HEK293T (cell line): ENCODE measurements at regions not wholly inside any gene's neighbourhood (a gene's known extent, or its start where the extent isn't known, plus 50 kb on each side); places are given as distances from the start of the nearest gene placed in this dataset.

Source experiments
- CTCF ChIA-PET: fragments of 350-600 bp; formaldehyde crosslinking; extraction: SDS; loops from one replicate; lab custom pipeline; 2021; ENCODE audit warnings: antibody characterized with exemption, inconsistent platforms; lab: Yijun Ruan, JAX
- POLR2A ChIA-PET: fragments of 350-600 bp; formaldehyde crosslinking; extraction: SDS; loops from one replicate; lab custom pipeline; 2020; ENCODE audit warnings: antibody characterized with exemption, inconsistent platforms; lab: Yijun Ruan, JAX
- DNase-seq: peaks from one replicate; pipeline ENCODE4 v3.0.0; 2012; ENCODE audit warnings: mixed read lengths; ENCODE audit errors: extremely low spot score
- ARNT ChIP-seq: fragments of 450-650 bp; IDR thresholded peaks from 2 replicates; pipeline ENCODE4 v1.6.1; 2017; ENCODE audit warnings: mild to moderate bottlenecking
- BHLHE40 ChIP-seq: fragments of 450-650 bp; IDR thresholded peaks from 2 replicates; pipeline ENCODE4 v1.6.1; 2016; ENCODE audit warnings: mild to moderate bottlenecking, moderate library complexity, borderline replicate concordance
- CTBP1 ChIP-seq: fragments of 450-650 bp; IDR thresholded peaks from 2 replicates; pipeline ENCODE4 v1.6.1; 2016; ENCODE audit warnings: borderline replicate concordance
- ELF4 ChIP-seq: fragments of 450-650 bp; IDR thresholded peaks from 2 replicates; pipeline ENCODE4 v1.6.1; 2017; ENCODE audit warnings: antibody characterized with exemption
- FOXA1 ChIP-seq: fragments of 450-650 bp; IDR thresholded peaks from 2 replicates; pipeline ENCODE4 v1.6.1; 2016; ENCODE audit warnings: mild to moderate bottlenecking
- FOXK2 ChIP-seq: fragments of 450-650 bp; IDR thresholded peaks from 2 replicates; pipeline ENCODE4 v1.6.1; 2016; ENCODE audit warnings: mild to moderate bottlenecking
- FOXM1 ChIP-seq: fragments of 450-650 bp; IDR thresholded peaks from 2 replicates; pipeline ENCODE4 v1.6.1; 2017; ENCODE audit warnings: mild to moderate bottlenecking, borderline replicate concordance
- HDGF ChIP-seq: fragments of 450-650 bp; IDR thresholded peaks from 2 replicates; pipeline ENCODE4 v1.6.1; 2017; ENCODE audit warnings: antibody characterized with exemption, borderline replicate concordance
- L3MBTL2 ChIP-seq: fragments of 450-650 bp; conservative IDR thresholded peaks from 2 replicates; pipeline ENCODE4 v1.6.1; 2016; ENCODE audit warnings: mild to moderate bottlenecking
- LEF1 ChIP-seq: fragments of 450-650 bp; IDR thresholded peaks from 2 replicates; pipeline ENCODE4 v1.6.1; 2017; ENCODE audit warnings: mild to moderate bottlenecking, borderline replicate concordance
- NFRKB ChIP-seq: fragments of 450-650 bp; IDR thresholded peaks from 2 replicates; pipeline ENCODE4 v1.6.1; 2016; ENCODE audit warnings: mild to moderate bottlenecking, moderate library complexity
- SP1 ChIP-seq: fragments of 450-650 bp; IDR thresholded peaks from 2 replicates; pipeline ENCODE4 v1.6.1; 2017
- SUZ12 ChIP-seq: fragments of 450-650 bp; IDR thresholded peaks from 2 replicates; pipeline ENCODE4 v1.6.1; 2016; ENCODE audit warnings: mild to moderate bottlenecking
- TARDBP ChIP-seq: fragments of 450-650 bp; IDR thresholded peaks from 2 replicates; pipeline ENCODE4 v1.6.1; 2016
- ZNF384 ChIP-seq: fragments of 450-650 bp; IDR thresholded peaks from 2 replicates; pipeline ENCODE4 v1.6.1; 2016
- TF ChIP-seq, protein P1 (sequence below): fragments of 450-650 bp; IDR thresholded peaks from 2 replicates; pipeline ENCODE4 v1.6.1; 2016

DNA sequence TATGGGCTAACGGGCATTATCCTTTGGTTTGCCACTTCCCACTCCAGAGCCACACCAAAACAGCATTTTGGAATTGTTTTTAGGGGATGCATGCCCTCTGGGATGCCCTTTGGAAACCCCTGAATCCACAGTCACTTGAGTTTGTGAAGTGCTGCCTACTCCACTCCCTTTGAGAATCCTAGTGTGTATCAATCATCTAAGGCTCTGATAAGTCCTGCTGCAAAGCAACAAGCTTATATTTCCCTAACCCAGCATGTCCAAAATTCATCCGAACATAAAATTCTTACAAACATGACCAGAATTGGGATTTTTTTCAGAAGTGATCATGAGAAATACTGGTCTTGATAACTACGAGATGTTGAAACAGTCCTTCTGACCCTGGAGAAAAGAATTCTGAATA is 387.9 kb downstream of the MN1 start:
- DNase-seq: no peak
- CTCF ChIA-PET: no interaction called here
- POLR2A ChIA-PET: no interaction called here
- TF ChIP-seq CTBP1 (no peak), FOXK2 (no peak), TARDBP (no peak), LEF1 (no peak), SP1 (no peak), ARNT (no peak), ZNF384 (no peak), ELF4 (no peak), BHLHE40 (no peak), SUZ12 (no peak), FOXA1 (no peak), L3MBTL2 (no peak), HDGF (no peak), FOXM1 (no peak)
- TF ChIP-seq, protein P1, sequence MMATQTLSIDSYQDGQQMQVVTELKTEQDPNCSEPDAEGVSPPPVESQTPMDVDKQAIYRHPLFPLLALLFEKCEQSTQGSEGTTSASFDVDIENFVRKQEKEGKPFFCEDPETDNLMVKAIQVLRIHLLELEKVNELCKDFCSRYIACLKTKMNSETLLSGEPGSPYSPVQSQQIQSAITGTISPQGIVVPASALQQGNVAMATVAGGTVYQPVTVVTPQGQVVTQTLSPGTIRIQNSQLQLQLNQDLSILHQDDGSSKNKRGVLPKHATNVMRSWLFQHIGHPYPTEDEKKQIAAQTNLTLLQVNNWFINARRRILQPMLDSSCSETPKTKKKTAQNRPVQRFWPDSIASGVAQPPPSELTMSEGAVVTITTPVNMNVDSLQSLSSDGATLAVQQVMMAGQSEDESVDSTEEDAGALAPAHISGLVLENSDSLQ: no peak

DNA sequence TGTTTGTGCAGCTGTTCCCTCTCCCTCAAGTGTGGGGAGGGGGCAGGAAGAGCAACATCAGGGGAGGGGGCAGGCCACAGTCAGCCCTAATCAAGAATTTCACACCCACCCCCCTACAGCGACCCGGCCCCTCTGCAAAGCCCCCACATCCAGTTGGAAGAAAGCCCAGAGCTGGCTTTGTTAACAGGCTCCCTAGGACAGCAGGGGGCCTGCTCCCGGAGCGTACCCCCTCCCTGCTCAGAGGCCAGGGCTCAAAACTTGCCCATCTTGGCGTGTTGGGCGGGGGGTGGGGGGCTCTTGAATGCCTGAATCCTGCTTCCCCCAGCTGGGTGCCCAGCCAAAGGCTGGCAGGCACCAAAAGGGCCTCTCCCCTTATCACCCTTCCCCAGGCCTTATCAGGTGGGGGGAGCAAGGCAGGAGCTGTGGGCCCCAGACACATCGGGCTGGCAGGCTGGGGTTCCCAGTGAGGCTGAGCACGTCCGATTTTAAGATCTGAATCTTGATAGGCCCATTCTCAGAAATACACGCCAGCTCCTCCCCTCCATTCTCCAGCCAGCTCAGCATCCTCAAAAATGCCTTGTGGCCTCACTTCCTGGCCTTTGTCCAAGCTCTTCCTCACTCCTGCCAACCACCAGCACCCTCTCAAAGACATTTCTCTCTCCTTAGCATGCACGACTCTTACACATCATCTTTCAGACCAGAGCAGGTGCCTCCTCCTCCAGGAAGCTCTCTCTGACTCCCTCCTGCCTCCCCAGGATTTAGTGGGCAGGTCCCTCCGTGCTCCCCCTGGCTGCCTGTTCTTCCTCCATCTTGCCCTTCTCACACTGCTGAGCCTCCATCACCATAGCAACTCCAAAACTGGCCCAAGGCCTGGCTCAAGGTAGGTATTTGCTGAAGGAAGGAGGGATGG is 384.8 kb downstream of the MN1 start:
- TF ChIP-seq HDGF (no peak), FOXM1 (no peak), SUZ12 (no peak), FOXK2 (no peak), ELF4 (no peak)
- DNase-seq: no peak
- ChIA-PET CTCF (no interaction called here), POLR2A (no interaction called here)

DNA sequence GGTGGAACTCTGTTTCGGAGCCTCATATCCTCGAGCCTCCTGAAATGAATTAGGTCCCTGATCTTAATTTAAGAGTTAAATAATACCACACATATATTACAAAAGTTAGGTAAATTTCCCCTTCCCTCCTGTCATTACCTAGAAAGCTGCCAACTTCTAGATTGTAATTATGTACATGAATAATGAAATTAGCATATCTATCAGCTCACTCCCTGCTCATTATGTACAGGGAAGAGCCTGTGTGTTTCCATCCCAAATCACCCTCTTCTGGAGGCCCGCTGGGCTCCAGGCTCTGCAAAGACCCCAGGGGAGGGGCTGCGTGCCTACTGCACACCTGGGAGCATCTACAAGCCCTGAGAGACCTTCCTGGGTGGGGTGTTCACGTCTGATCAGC is 384.1 kb downstream of the MN1 start:
- ChIA-PET POLR2A (no interaction called here), CTCF (no interaction called here)
- TF ChIP-seq, protein P1: no peak
- no peak for TF ChIP-seq SUZ12
- no peak for TF ChIP-seq ARNT
- no peak for TF ChIP-seq HDGF
- no peak for TF ChIP-seq FOXA1
- no peak for TF ChIP-seq TARDBP
- TF ChIP-seq ELF4: no peak
- no peak for TF ChIP-seq ZNF384
- TF ChIP-seq FOXM1: no peak
- no peak for DNase-seq

DNA sequence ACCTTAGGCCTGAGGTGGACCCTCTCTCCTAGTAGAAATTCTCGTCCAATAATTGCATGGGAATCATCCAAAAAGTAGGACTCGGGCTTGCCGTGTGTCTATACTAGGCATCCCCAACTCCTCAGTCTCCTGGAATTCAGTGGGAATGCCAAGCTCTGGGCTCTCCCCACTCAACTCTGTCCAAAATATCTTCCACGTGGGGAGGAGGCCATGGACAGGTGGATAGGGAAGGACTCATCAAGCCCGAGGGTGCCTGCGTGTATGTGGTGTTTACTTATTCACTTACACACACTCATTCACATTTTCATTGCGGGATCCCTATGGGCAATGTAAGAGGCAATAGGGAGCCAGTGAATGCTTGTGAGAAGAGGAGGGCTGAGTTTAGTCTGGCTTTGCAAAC is 383.3 kb downstream of the MN1 start:
- DNase-seq: no peak
- POLR2A ChIA-PET: no interaction called here
- TF ChIP-seq ARNT (no peak), TARDBP (no peak), SP1 (no peak), SUZ12 (no peak)
- CTCF ChIA-PET: no interaction called here

DNA sequence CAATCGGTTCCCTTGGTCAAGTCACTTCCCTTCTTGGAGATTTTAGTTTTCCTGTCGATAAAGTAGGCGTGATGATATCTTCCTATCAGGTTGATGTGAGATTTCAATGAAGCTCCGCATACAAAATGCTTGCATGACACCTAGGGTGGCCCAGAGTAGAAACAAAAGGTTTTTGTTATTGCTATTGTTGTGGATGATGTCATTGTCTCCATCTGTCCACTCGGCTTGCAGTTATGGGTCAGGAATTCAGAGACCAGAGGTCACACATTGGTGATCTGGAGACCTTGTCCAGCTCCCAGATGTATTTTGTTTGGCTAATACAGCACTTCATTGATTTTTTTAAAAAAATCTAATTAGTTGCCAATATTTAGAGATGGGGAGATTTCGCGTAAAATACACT is 382.1 kb downstream of the MN1 start:
- CTCF ChIA-PET: interaction anchor here (0.8 kb wide), 1 partner anchor 15 kb away, joined by 4 read pairs; no protein-coding TSS in a partner anchor
- POLR2A ChIA-PET: no interaction called here
- no peak for DNase-seq
- TF ChIP-seq HDGF (no peak), BHLHE40 (no peak), TARDBP (no peak), L3MBTL2 (no peak), ARNT (no peak), ELF4 (no peak)

DNA sequence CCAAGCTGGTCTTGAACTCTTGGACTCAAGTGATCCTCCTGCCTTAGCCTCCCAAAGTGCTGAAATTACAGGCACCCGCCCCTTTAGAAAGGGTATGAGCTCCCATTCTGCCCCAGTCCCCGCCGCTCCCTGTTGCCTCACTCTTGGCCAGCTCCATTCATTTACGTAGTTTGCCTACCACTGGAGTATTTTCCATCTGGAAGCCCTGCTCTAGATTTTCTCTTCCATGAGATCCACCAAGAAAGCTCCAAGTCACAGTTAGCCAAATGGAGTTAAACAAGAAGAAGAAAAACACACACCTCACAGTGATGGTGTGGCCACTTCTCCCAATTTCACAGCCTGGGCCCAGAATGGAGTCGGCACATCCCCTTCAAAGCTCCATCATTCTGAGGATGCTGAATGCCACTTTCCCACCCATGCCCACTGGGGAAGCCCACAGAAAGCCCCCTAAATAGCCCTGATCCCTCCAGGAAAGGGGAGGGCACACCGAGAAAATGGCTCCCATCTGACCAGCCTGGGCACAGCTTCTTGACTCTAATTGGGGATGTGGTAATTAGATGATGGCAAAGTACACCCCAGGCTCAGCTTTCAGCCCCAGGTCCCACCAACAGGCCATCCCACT is 381.2 kb downstream of the MN1 start:
- POLR2A ChIA-PET: no interaction called here
- CTCF ChIA-PET: interaction anchor here (0.8 kb wide), 1 partner anchor 16 kb away, joined by 4 read pairs; no protein-coding TSS in a partner anchor
- TF ChIP-seq FOXK2: no peak
- TF ChIP-seq ARNT: no peak
- no peak for TF ChIP-seq SUZ12
- no peak for TF ChIP-seq BHLHE40
- TF ChIP-seq, protein P1: no peak
- no peak for TF ChIP-seq FOXA1
- no peak for TF ChIP-seq CTBP1
- TF ChIP-seq ZNF384: no peak
- TF ChIP-seq HDGF: no peak
- TF ChIP-seq ELF4: no peak
- TF ChIP-seq NFRKB: no peak
- no peak for TF ChIP-seq L3MBTL2
- TF ChIP-seq FOXM1: no peak
- no peak for TF ChIP-seq SP1
- no peak for DNase-seq
